HT1080 (cell line): ENCODE measurements at regions not wholly inside any gene's neighbourhood (a gene's known extent, or its start where the extent isn't known, plus 50 kb on each side); places are given as distances from the start of the nearest gene placed in this dataset.
"Not testable (repeated sequence)": the region's sequence is repeated elsewhere in the genome, so short reads cannot be mapped to it uniquely, and the experiment has no call there.

Experiments
- DNase-seq: peaks from one replicate; pipeline ENCODE4 v3.0.0-alpha.2; 2015; ENCODE audit warnings: low read depth

- no peak for DNase-seq
Measured at GRCh38 chr5:27475063-27475462, 436.7 kb upstream of the CDH9 start.

GRCh38 chr5:27474395-27474794 lies 436.0 kb upstream of the CDH9 start:
- no peak for DNase-seq

- no peak for DNase-seq
Measured at GRCh38 chr5:27474047-27474309, 435.6 kb upstream of the CDH9 start.

- peak; percentile 31 for DNase-seq
Measured at GRCh38 chr5:27473307-27474046, 435.1 kb upstream of the CDH9 start.

GRCh38 chr5:27472871-27473270 lies 434.5 kb upstream of the CDH9 start:
- DNase-seq = peak; percentile 18

GRCh38 chr5:27472000-27472763 lies 433.8 kb upstream of the CDH9 start:
- peak; percentile 93 for DNase-seq

- DNase-seq = no peak
Measured at GRCh38 chr5:27466959-27467358, 428.6 kb upstream of the CDH9 start.

GRCh38 chr5:27465140-27465539 lies 426.8 kb upstream of the CDH9 start:
- DNase-seq = no peak

- no peak for DNase-seq
Measured at GRCh38 chr5:27463446-27464149, 425.2 kb upstream of the CDH9 start.

GRCh38 chr5:27462936-27463335 lies 424.6 kb upstream of the CDH9 start:
- no peak for DNase-seq

- no peak for DNase-seq
Measured at GRCh38 chr5:27458287-27458686, 419.9 kb upstream of the CDH9 start.

- no peak for DNase-seq
Measured at GRCh38 chr5:27451377-27451776, 413.0 kb upstream of the CDH9 start.

GRCh38 chr5:27450607-27451006 lies 412.2 kb upstream of the CDH9 start:
- peak; percentile 72 for DNase-seq

GRCh38 chr5:27439383-27439782 lies 401.0 kb upstream of the CDH9 start:
- DNase-seq = not testable (repeated sequence)

GRCh38 chr5:27437594-27438200 lies 399.3 kb upstream of the CDH9 start:
- DNase-seq = no peak

GRCh38 chr5:27434335-27434734 lies 395.9 kb upstream of the CDH9 start:
- no peak for DNase-seq

- no peak for DNase-seq
Measured at GRCh38 chr5:27414099-27414498, 375.7 kb upstream of the CDH9 start.

- DNase-seq = no peak
Measured at GRCh38 chr5:27412384-27412783, 374.0 kb upstream of the CDH9 start.

GRCh38 chr5:27406020-27406419 lies 367.6 kb upstream of the CDH9 start:
- DNase-seq = no peak

GRCh38 chr5:27403243-27403882 lies 365.0 kb upstream of the CDH9 start:
- DNase-seq = peak; percentile 65

- no peak for DNase-seq
Measured at GRCh38 chr5:27402828-27403227, 364.4 kb upstream of the CDH9 start.

GRCh38 chr5:27396998-27397397 lies 358.6 kb upstream of the CDH9 start:
- no peak for DNase-seq
